ENCODE measurements at regions not wholly inside any gene's neighbourhood (a gene's known extent, or its start where the extent isn't known, plus 50 kb on each side); places are given as distances from the start of the nearest gene placed in this dataset.

GRCh38 chr6:88380618-88381288, 214.6 kb upstream of the CNR1 start:
- no peak for DNase-seq

- DNase-seq: peak; percentile 1
Observed at GRCh38 chr6:88380083-88380482, 213.9 kb upstream of the CNR1 start.

- DNase-seq: no peak
Observed at GRCh38 chr6:88378639-88379038, 212.5 kb upstream of the CNR1 start.

- DNase-seq: no peak
Observed at GRCh38 chr6:88377976-88378568, 211.9 kb upstream of the CNR1 start.

GRCh38 chr6:88376768-88377387, 210.7 kb upstream of the CNR1 start:
- no peak for DNase-seq

- DNase-seq: no peak
Observed at GRCh38 chr6:88376197-88376596, 210.1 kb upstream of the CNR1 start.

- DNase-seq: no peak
Observed at GRCh38 chr6:88374553-88374952, 208.4 kb upstream of the CNR1 start.

GRCh38 chr6:88371480-88371879, 205.3 kb upstream of the CNR1 start:
- DNase-seq: no peak

- no peak for DNase-seq
Observed at GRCh38 chr6:88370127-88370710, 204.1 kb upstream of the CNR1 start.

GRCh38 chr6:88369262-88369661, 203.1 kb upstream of the CNR1 start:
- DNase-seq: no peak

- no peak for DNase-seq
Observed at GRCh38 chr6:88368071-88368787, 202.1 kb upstream of the CNR1 start.

GRCh38 chr6:88367248-88367647, 201.1 kb upstream of the CNR1 start:
- no peak for DNase-seq

- no peak for DNase-seq
Observed at GRCh38 chr6:88366672-88367071, 200.5 kb upstream of the CNR1 start.

GRCh38 chr6:88365656-88366055, 199.5 kb upstream of the CNR1 start:
- DNase-seq: no peak

GRCh38 chr6:88365230-88365629, 199.1 kb upstream of the CNR1 start:
- DNase-seq: no peak

GRCh38 chr6:88361754-88362153, 195.6 kb upstream of the CNR1 start:
- DNase-seq: no peak

GRCh38 chr6:88361298-88361697, 195.2 kb upstream of the CNR1 start:
- no peak for DNase-seq

GRCh38 chr6:88360203-88360797, 194.2 kb upstream of the CNR1 start:
- DNase-seq: no peak

- DNase-seq: no peak
Observed at GRCh38 chr6:88359530-88360202, 193.5 kb upstream of the CNR1 start.

GRCh38 chr6:88358846-88359245, 192.7 kb upstream of the CNR1 start:
- DNase-seq: no peak

GRCh38 chr6:88349511-88349910, 183.4 kb upstream of the CNR1 start:
- DNase-seq: no peak
